ENCODE measurements at regions not wholly inside any gene's neighbourhood (a gene's known extent, or its start where the extent isn't known, plus 50 kb on each side); places are given as distances from the start of the nearest gene placed in this dataset.

GRCh38 chr3:187507905-187508304 lies 139.7 kb downstream of the RTP4 start:
- no peak for TF ChIP-seq CTCF (IDR thresholded peaks at IDR 0.05)
- TF ChIP-seq POLR2A (IDR thresholded peaks at IDR 0.05): no peak
- no peak for TF ChIP-seq POLR2AphosphoS5 (IDR thresholded peaks at IDR 0.05)

Data from prostate gland (tissue), 2 donors.